IMR-90 (cell line): ENCODE measurements at regions not wholly inside any gene's neighbourhood (a gene's known extent, or its start where the extent isn't known, plus 50 kb on each side); places are given as distances from the start of the nearest gene placed in this dataset.

Source experiments
- CTCF ChIP-seq: conservative IDR thresholded peaks from 2 replicates; pipeline ENCODE4 v1.5.1; 2012; ENCODE audit warnings: mild to moderate bottlenecking, low read depth, low read length, improper control_type of control experiment
- RFX5 ChIP-seq: IDR thresholded peaks from 2 replicates; pipeline ENCODE4 v1.8.0; 2012; ENCODE audit warnings: low read depth, mild to moderate bottlenecking, low read length, moderate library complexity
- USF2 ChIP-seq: fragments of 150-350 bp; IDR thresholded peaks from 2 replicates; pipeline ENCODE4 v1.6.1; 2017; ENCODE audit warnings: mild to moderate bottlenecking, antibody characterized with exemption, low read length, low read depth

DNA sequence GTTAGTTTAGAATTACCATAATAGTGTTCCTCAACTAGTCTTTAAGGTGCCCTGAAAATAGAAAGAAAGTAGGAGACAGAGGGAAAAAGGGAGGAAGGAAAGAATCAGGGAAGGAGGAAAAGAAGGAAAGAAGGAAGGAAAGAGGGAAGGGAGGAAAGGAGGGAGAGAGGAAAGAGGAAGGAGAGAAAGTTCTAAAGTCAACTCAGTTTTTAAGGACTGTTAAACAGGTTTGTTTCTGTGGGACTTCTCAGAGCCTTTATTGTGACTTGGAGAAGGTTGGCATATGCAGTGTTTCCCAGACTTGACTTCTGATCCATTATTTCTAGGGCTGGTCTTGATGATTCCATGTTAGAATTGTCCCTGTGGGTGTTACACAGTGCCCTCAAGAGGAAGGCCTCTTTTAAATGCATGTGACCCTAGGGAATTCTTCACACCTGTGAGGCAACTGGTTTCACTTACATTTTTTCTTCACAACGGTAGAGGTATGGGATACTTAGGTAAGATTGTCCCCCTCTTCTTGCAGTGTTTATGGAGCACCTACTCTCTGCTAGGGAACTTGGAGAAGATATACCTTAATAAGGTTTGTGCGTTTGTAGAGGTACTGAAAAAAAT lies 132.7 kb upstream of the GMDS start:
- TF ChIP-seq CTCF (no peak), RFX5 (no peak), USF2 (no peak)
